ENCODE measurements at regions not wholly inside any gene's neighbourhood (a gene's known extent, or its start where the extent isn't known, plus 50 kb on each side); places are given as distances from the start of the nearest gene placed in this dataset.

DNA sequence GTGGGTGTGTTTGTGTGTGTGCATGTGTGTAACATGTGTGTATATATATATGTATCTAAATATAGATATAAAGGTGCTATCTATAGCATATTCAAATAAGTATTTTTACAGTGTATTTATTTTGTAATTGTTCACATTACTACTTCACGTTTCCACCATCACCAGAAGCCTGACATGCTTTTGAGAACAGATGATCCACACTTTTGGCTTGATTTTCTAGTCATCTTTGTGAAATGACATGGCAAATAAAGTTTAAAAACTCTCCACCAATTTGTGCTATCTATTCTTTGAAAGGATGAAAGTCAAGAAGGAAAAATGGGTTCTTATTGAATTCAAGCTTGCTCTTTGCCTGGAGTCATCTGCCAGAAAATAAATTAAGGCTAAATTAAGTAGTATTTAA lies 294.0 kb upstream of the AKR1E2 start:
- Histone ChIP-seq H3K27me3 (ENCODE audit: insufficient read depth, low read length, poor library complexity) (no peaks in the 10 kb centered on the region), H4K20me1 (ENCODE audit: insufficient read depth, low read length) (no peaks in the 10 kb centered on the region), H3K4me3 (ENCODE audit: low read depth in 1 of 2, low read length in 2 of 2) (no peak overlapping the region), H3K4me1 (ENCODE audit: insufficient read depth, low read length) (no peaks in the 10 kb centered on the region), H3K9ac (ENCODE audit: low read depth, low read length) (no peak overlapping the region), H3K79me2 (ENCODE audit: insufficient read depth, low read length) (no peaks in the 10 kb centered on the region), H3K36me3 (ENCODE audit: insufficient read depth, low read length) (no peaks in the 10 kb centered on the region), H3K4me2 (ENCODE audit: insufficient read depth, low read length) (no peak overlapping the region), H3K27ac (ENCODE audit: low read length) (no peak overlapping the region), H2AFZ (ENCODE audit: low read depth, low read length) (no peak overlapping the region), H3K9me3 (ENCODE audit: insufficient read depth, low read length, severe bottlenecking) (peaks cover 2% of the 10 kb centered on the region)
- ATAC-seq (ENCODE audit: insufficient read depth, low read depth) = no peak
- DNase-seq = no peak
- TF ChIP-seq, protein P1, sequence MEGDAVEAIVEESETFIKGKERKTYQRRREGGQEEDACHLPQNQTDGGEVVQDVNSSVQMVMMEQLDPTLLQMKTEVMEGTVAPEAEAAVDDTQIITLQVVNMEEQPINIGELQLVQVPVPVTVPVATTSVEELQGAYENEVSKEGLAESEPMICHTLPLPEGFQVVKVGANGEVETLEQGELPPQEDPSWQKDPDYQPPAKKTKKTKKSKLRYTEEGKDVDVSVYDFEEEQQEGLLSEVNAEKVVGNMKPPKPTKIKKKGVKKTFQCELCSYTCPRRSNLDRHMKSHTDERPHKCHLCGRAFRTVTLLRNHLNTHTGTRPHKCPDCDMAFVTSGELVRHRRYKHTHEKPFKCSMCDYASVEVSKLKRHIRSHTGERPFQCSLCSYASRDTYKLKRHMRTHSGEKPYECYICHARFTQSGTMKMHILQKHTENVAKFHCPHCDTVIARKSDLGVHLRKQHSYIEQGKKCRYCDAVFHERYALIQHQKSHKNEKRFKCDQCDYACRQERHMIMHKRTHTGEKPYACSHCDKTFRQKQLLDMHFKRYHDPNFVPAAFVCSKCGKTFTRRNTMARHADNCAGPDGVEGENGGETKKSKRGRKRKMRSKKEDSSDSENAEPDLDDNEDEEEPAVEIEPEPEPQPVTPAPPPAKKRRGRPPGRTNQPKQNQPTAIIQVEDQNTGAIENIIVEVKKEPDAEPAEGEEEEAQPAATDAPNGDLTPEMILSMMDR (IDR thresholded peaks at IDR 0.05; ENCODE audit: borderline replicate concordance, extremely low read depth, low read length, poor library complexity, severe bottlenecking) = no peak
- TF ChIP-seq EZH2 (IDR thresholded peaks at IDR 0.05; ENCODE audit: borderline replicate concordance, low read depth, low read length, severe bottlenecking) = no peak

DNA sequence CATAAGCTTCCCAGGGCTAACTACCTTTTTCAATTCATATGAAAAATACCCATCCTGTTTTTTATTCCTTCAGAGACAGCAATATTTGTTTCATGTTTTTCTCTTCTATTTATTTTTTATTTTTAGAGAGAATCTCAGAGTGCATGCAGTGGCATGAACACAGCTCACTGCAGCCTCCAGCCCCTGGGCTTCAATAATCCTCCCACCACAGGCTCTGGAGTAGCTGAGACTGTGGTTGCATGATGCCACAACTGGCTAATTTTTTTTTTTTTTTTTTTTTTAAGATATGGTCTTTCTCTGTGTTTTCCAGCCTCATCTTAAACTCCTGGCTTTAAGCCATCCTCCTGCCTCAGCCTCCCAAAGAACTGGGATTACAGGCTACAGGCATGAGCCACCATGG lies 296.7 kb upstream of the AKR1E2 start:
- H3K4me2 ChIP-seq (ENCODE audit: insufficient read depth, low read length) = no peak overlapping the region
- TF ChIP-seq EZH2 (IDR thresholded peaks at IDR 0.05; ENCODE audit: borderline replicate concordance, low read depth, low read length, severe bottlenecking) = no peak
- TF ChIP-seq, protein P1 (IDR thresholded peaks at IDR 0.05; ENCODE audit: borderline replicate concordance, extremely low read depth, low read length, poor library complexity, severe bottlenecking) = no peak
- ATAC-seq (ENCODE audit: insufficient read depth, low read depth) (peak; percentile 93), DNase-seq (peak; percentile 58)
- H3K9me3 ChIP-seq (ENCODE audit: insufficient read depth, low read length, severe bottlenecking) = no peaks in the 10 kb centered on the region
- H3K4me3 ChIP-seq (ENCODE audit: low read depth in 1 of 2, low read length in 2 of 2) = no peak overlapping the region
- no peak overlapping the region for H3K27ac ChIP-seq (ENCODE audit: low read length)
- no peaks in the 10 kb centered on the region for H3K79me2 ChIP-seq (ENCODE audit: insufficient read depth, low read length)
- H3K9ac ChIP-seq (ENCODE audit: low read depth, low read length) = no peak overlapping the region
- H3K36me3 ChIP-seq (ENCODE audit: insufficient read depth, low read length) = no peaks in the 10 kb centered on the region
- no peaks in the 10 kb centered on the region for H3K27me3 ChIP-seq (ENCODE audit: insufficient read depth, low read length, poor library complexity)
- no peaks in the 10 kb centered on the region for H4K20me1 ChIP-seq (ENCODE audit: insufficient read depth, low read length)
- no peaks in the 10 kb centered on the region for H3K4me1 ChIP-seq (ENCODE audit: insufficient read depth, low read length)
- no peak overlapping the region for H2AFZ ChIP-seq (ENCODE audit: low read depth, low read length)

DNA sequence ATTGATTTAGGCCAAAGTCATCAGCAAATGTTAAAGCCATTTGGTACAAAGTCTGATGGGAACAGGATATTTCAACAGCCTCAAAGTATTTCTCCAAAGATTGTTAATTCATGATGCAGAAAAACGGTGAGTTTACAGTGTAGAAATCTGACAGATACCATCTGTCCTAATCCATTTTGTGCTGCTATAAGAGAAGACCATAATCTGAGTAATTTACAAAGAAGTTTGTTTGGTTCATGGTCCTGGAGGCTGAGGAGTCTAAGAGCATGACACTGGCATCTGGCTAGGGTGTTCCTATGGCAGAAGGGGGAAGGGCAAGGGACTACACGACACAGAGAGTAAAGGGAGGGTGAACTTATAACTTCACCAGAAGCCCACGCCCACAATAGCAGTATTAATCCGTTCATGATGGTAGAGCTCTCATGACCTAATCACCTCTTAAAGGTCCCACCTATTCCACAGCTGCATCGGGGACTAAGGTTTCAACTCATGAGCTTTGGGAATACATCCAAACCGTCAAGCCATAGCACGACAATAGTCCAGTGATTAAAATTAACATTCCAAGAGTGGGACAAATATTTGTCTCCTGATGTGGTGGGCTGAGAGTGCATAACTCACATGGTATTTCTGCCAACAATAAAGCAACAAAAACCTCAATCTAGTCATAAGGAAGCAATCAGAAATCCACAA lies 298.6 kb upstream of the AKR1E2 start:
- no peaks in the 10 kb centered on the region for H3K9me3 ChIP-seq (ENCODE audit: insufficient read depth, low read length, severe bottlenecking)
- ATAC-seq (ENCODE audit: insufficient read depth, low read depth) (no peak), DNase-seq (no peak)
- no peaks in the 10 kb centered on the region for H3K36me3 ChIP-seq (ENCODE audit: insufficient read depth, low read length)
- no peak overlapping the region for H3K4me2 ChIP-seq (ENCODE audit: insufficient read depth, low read length)
- H3K4me1 ChIP-seq (ENCODE audit: insufficient read depth, low read length) = no peaks in the 10 kb centered on the region
- no peak overlapping the region for H2AFZ ChIP-seq (ENCODE audit: low read depth, low read length)
- no peak for TF ChIP-seq EZH2 (IDR thresholded peaks at IDR 0.05; ENCODE audit: borderline replicate concordance, low read depth, low read length, severe bottlenecking)
- TF ChIP-seq, protein P1 (IDR thresholded peaks at IDR 0.05; ENCODE audit: borderline replicate concordance, extremely low read depth, low read length, poor library complexity, severe bottlenecking) = no peak
- H3K79me2 ChIP-seq (ENCODE audit: insufficient read depth, low read length) = no peaks in the 10 kb centered on the region
- no peaks in the 10 kb centered on the region for H3K27me3 ChIP-seq (ENCODE audit: insufficient read depth, low read length, poor library complexity)
- no peaks in the 10 kb centered on the region for H4K20me1 ChIP-seq (ENCODE audit: insufficient read depth, low read length)
- no peak overlapping the region for H3K27ac ChIP-seq (ENCODE audit: low read length)
- H3K9ac ChIP-seq (ENCODE audit: low read depth, low read length) = no peak overlapping the region
- H3K4me3 ChIP-seq (ENCODE audit: low read depth in 1 of 2, low read length in 2 of 2) = no peak overlapping the region

Measured in DND-41 (cell line).